ES-I3 (cell line): ENCODE measurements at regions not wholly inside any gene's neighbourhood (a gene's known extent, or its start where the extent isn't known, plus 50 kb on each side); places are given as distances from the start of the nearest gene placed in this dataset.

ENCODE experiments used
- H3K36me3 ChIP-seq: 2 replicates; pipeline ENCODE4 v1.6.1; 2013; ENCODE audit warnings: mild to moderate bottlenecking, low read length, control low read depth, moderate library complexity; ENCODE audit not compliant: insufficient read depth
- H3K4me1 ChIP-seq: 2 replicates; pipeline ENCODE4 v1.6.1; 2013; ENCODE audit warnings: mild to moderate bottlenecking, control low read depth, low read length; ENCODE audit not compliant: insufficient read depth
- H3K9ac ChIP-seq: 2 replicates; pipeline ENCODE4 v1.6.1; 2013; ENCODE audit warnings: low read depth, mild to moderate bottlenecking, low read length, moderate library complexity
- H3K9me3 ChIP-seq: 2 replicates; pipeline ENCODE4 v1.6.1; 2013; ENCODE audit warnings: mild to moderate bottlenecking, low read length, moderate library complexity; ENCODE audit not compliant: control insufficient read depth, insufficient read depth

DNA sequence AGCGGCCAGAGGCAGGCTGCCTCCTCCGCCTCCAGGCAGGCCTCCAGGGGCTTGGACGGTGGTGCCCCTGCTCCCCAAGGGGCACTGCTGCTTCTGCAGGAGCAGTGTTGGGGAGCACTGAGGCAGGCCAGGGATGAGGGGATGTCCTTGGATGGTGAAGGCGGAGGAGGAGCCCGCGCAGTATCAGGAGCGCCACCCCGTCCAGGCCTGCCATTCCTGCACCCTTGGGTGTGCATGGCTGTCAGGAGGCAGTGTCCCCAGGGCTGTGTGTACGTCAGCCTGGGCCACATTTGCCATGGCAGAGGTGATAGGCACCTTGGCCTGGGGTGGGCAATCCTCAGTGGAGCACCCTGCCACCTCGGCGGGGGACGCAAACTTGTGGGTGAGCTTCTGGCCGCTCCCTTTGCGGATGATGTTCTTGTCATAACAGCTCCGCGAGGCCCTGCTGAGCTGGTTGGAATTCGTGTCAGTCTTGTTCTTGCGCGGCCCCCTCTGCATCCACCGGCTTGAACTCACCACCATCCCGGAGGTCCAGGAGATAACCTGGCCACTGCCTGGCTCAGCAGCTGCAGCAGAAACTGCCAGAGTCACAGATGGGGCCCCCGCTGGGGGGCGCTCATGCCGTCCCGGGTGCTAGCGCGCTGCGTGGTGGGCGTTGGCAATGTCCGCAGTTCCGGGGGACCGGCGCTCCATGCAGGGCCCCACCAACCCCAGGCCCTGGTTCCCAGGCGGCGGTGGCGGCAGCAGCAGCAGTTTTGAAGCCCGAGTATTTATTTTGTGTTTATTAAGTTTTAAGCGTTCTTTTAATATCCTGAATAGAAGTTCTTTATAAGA lies 182.3 kb upstream of the ADCY1 start:
- Histone ChIP-seq H3K9ac (no peak overlapping the region), H3K9me3 (no peaks in the 10 kb centered on the region; the same call in 1 of the 2 replicates), H3K36me3 (no peaks in the 10 kb centered on the region), H3K4me1 (no peaks in the 10 kb centered on the region)

DNA sequence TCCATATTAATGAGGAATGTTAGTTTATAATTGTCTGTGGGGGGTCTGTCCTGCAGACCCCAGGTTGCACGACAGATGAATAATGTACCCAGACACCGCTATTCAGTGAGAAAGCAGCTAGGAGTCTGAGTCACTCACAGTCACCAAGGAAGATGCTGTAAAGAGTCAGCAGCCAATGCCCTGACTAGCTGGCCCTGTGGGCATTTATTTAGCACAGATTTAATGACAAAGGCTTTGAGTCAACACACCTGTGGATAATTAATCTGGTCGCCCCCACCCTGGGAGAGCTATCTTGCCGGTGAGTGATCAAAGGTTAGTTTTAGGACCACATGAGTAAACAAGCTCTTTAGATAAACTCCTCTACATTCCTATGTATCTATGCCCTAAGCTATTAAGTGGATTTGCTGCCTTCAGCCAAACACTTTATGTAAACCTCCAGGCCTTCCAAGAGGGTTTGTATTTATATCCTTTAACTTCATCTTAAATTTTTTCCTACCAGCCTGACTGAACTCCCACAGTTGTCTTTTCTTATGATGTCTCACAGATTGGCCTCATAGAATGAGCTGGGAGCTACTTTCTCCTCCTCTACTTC lies 180.0 kb upstream of the ADCY1 start:
- Histone ChIP-seq H3K9ac (no peak overlapping the region), H3K9me3 (no peaks in the 10 kb centered on the region; the same call in 1 of the 2 replicates), H3K36me3 (no peaks in the 10 kb centered on the region), H3K4me1 (no peaks in the 10 kb centered on the region)

DNA sequence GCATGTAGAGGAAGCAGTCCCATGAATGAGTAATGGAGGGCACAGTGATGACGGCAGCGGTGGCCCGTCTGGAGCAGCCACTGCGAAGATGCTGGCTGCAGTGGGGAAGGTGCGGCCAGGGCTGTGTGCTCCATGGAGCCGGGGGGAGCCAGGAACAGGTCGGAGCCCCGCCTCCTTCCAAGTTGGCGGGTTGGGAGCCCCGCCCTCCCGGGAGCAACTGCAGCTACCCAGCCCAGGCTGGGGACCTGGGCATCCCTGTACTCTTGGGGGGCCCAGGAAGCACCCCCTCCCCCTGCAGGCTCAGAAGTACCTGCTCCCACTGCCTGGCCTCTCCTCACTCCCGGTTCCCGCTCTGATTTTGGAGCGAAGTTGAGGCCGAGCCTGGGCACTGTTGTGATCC lies 175.1 kb upstream of the ADCY1 start:
- Histone ChIP-seq H3K9me3 (no peaks in the 10 kb centered on the region; the same call in 1 of the 2 replicates), H3K4me1 (no peaks in the 10 kb centered on the region), H3K36me3 (no peaks in the 10 kb centered on the region), H3K9ac (no peak overlapping the region)

DNA sequence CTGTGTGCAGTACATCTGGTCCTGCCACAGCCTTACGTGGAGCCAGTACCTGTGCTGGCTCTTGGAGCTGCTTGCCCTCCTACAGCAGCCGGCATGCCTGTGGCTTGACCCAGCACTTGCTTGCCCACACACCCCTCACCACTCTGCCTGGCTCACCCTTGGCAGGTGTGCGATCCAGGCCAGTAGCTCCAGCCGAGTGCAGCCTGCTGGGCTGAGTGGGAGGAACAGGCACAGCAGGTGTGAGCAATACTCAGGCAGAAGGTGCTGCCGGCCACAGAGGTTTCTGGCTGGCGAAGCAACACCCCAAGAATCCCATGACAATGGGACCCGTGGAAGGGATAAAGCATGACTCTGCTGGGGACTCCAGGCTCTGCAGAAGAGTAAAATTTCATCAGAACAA lies 173.5 kb upstream of the ADCY1 start:
- H3K4me1 ChIP-seq = no peaks in the 10 kb centered on the region
- H3K9ac ChIP-seq = no peak overlapping the region
- H3K36me3 ChIP-seq = no peaks in the 10 kb centered on the region
- H3K9me3 ChIP-seq = no peaks in the 10 kb centered on the region

DNA sequence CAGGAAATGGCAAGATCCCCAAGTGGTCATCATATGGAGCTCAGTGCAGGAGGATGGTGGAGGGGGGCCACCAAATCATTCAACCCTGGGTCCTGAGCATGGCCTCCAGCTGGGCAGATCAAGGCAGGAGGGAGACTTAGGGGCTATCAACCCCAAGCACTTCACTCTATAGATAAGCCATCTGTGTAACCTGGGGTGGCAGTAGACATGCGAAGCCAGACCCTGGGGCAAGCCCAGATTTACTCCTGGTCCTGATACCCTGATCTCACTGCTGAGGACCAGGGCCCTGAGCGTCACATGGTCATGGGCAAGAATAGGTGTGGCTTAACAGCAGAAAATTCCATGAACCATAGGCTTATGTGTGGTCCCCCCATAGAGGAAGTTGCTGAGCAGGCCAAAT lies 173.0 kb upstream of the ADCY1 start:
- H3K9me3 ChIP-seq = no peaks in the 10 kb centered on the region
- H3K36me3 ChIP-seq = no peaks in the 10 kb centered on the region
- no peaks in the 10 kb centered on the region for H3K4me1 ChIP-seq
- no peak overlapping the region for H3K9ac ChIP-seq

DNA sequence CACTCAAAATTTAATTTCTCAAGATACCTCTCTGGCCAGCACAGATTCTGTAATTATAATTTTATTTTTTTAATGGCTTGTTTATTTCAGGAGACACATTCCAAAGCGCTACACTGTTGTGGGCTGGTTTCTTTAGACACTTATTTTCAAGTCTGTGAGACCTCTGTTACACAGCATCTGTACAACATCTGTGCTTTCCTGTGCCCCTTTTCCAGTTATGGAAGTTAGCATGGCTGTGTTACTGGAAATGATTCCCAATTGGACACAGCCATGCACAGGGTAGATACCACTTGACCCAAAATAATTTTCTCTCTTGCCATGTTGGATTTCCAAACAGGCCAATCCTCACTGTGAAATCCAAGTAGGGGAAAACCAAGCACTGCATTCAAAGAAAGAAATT lies 172.3 kb upstream of the ADCY1 start:
- Histone ChIP-seq H3K9ac (no peak overlapping the region), H3K9me3 (no peaks in the 10 kb centered on the region), H3K36me3 (no peaks in the 10 kb centered on the region), H3K4me1 (no peaks in the 10 kb centered on the region)

DNA sequence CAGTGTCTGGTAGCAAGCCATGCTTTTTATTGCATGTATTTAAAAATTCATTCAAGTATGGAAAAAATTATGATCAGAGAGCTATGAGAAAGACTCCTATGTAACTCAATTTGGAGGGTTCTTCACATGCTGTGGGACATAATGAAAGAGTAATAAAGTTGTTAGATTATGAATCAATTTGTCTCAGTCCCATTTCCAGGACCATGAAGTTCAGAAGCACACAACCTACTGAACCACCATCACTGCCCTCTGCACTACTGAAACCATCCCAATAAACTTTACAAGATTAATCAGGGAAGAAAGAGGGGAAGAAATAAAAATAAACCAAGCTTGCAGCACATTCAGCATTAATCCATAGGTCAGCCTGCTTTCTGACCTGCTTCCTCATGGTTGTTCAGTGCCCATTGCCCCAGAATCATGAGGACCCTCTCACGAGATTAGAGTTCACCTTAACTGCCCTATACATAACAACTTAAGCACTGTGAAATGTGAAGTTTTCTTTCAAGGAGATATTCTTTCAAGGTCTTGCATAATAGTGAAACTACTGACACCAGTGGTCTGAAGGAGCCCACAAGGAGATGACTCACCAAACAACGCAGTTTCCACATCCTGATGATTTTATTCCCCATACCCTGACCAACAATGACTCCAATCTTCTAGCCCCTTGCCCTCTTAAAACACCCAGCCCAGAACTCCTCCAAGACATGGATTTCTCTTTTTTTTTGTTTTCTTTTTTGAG lies 171.5 kb upstream of the ADCY1 start:
- Histone ChIP-seq H3K9me3 (no peaks in the 10 kb centered on the region), H3K4me1 (no peaks in the 10 kb centered on the region), H3K9ac (no peak overlapping the region), H3K36me3 (no peaks in the 10 kb centered on the region)

DNA sequence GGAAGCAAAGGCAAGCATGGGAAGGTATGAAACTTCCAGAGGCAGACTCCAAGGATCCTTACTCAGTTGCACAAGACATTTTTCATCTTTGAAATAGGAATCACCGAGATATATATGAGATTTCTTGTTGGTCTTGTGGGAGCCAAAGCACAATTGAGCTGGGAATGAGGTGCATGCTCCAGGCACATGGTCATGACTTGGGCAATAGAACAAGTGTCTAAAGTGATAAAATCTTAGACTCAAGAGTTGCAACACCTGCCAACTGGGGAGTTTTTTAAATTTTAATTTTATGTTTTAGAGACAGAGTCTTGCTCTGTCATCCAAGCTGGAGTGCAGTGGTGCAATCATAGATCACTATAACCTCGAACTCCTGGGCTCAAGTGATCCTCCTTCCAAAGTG lies 169.5 kb upstream of the ADCY1 start:
- no peak overlapping the region for H3K9ac ChIP-seq
- no peaks in the 10 kb centered on the region for H3K9me3 ChIP-seq
- no peaks in the 10 kb centered on the region for H3K4me1 ChIP-seq
- H3K36me3 ChIP-seq = no peaks in the 10 kb centered on the region

DNA sequence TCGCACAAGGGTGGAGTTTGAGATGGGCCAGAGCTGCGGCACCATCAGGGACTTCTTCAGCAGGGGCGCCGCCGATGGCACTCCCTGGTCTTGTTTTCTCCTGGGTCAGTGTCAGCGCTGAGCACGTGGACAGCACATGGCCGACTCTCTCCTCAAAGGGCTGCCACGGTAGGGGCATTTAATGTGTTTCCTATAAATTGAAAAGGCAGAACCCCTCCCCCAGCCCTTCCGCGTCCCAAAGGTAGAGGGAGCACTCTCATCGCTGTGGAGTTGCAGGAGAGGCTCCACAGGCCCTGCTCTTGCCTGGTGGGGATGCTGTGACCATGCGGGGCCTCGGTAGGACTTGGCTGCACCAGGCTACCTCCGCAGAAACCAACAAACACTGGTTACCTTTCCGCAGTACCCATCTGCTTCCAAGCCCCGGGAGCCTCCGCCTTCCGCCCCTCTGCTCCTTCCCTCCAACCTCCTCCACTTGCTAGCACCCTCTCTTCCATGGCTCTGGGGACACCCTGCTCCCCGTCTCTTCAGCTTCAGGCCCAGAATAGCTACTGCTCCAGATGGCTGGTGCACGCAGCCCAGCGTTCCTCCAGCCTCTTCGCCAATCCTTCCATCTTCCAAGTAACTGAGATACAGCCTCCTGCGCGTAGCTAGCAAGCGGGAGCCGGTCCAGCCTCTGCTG lies 166.3 kb upstream of the ADCY1 start:
- no peaks in the 10 kb centered on the region for H3K4me1 ChIP-seq
- no peaks in the 10 kb centered on the region for H3K36me3 ChIP-seq
- peaks cover 3% of the 10 kb centered on the region; the same call in 1 of the 2 replicates for H3K9me3 ChIP-seq
- H3K9ac ChIP-seq = no peak overlapping the region

DNA sequence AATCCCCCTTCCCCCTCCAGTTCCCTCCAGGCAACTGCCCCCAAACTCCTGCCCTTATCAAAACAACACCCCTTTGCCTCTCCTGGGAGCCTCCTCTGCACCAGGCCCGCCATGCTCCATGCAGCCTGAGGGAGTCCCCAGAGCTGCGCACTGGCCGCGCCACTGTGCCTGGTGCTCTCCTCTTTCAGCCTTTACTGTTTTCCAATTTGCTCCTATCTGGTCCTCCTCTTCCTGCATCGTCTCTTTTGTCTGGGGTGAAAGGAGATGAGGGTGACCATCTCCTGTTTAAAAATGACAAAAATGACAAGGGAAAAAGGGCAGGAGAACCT lies 165.8 kb upstream of the ADCY1 start:
- peaks cover 3% of the 10 kb centered on the region; the same call in 1 of the 2 replicates for H3K9me3 ChIP-seq
- no peak overlapping the region for H3K9ac ChIP-seq
- H3K4me1 ChIP-seq = no peaks in the 10 kb centered on the region
- no peaks in the 10 kb centered on the region for H3K36me3 ChIP-seq

DNA sequence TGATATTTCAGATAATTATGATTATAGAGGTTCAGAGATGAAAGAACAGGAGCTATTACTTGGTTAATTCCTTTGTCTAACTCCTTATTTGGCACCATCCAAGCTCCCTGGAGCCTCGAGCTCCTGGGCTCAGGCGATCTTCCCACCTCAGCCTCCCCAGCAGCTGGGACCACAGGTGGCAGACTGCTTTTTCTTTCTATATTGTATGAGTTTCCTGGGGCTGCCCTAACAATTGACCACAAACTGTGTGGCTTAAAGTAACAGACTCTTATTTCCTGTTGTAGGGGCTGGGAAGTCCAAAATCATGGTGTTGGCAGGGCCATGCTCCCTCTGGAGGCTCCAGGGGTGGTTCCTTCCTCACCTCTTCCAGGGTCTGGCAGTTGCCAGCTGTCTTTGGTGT lies 163.3 kb upstream of the ADCY1 start:
- peaks cover 3% of the 10 kb centered on the region; the same call in 1 of the 2 replicates for H3K9me3 ChIP-seq
- H3K9ac ChIP-seq = no peak overlapping the region
- no peaks in the 10 kb centered on the region for H3K4me1 ChIP-seq
- H3K36me3 ChIP-seq = no peaks in the 10 kb centered on the region

DNA sequence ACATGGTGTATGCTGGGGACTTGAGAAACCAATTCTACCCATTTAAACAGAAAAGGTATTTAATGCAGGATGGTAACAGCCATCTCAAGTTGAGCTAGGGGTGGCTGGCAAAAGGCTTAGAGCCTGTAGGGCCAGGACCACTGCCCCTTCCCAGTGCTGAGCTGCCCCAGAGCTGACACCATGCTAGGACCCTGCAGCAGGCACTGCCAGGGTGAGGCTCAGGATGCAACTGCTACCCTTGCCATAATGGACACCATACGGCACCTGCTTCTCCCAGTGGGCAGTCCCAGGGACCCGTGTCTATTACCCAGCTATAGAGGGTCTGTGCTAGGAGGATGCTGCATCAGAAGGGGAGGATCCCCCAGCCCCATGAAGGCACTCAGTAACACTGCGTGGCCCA lies 160.7 kb upstream of the ADCY1 start:
- H3K9me3 ChIP-seq = peaks cover 3% of the 10 kb centered on the region; the same call in 1 of the 2 replicates
- H3K9ac ChIP-seq = no peak overlapping the region
- no peaks in the 10 kb centered on the region for H3K36me3 ChIP-seq
- no peaks in the 10 kb centered on the region for H3K4me1 ChIP-seq

DNA sequence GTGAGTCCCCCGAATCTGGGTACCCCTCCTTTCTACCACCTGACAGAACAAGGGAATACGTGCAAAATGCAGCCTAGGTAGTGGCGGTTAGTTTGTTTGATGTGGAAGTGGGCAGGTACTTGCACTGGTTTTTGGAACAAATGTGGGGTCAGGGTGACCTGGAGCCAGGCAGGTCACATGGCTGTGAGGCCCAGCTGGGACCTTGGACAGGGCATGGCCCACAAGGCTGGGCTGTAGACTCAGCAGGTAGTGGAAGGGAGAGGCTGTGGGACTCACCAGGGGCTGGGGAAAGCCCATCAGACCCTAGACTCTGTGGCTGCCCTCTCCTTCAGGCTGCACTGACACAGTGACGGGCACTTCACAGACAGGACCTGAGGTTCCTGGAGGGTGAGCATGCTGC lies 159.9 kb upstream of the ADCY1 start:
- H3K9me3 ChIP-seq = peaks cover 3% of the 10 kb centered on the region; the same call in 1 of the 2 replicates
- H3K4me1 ChIP-seq = no peaks in the 10 kb centered on the region
- H3K36me3 ChIP-seq = no peaks in the 10 kb centered on the region
- H3K9ac ChIP-seq = no peak overlapping the region

DNA sequence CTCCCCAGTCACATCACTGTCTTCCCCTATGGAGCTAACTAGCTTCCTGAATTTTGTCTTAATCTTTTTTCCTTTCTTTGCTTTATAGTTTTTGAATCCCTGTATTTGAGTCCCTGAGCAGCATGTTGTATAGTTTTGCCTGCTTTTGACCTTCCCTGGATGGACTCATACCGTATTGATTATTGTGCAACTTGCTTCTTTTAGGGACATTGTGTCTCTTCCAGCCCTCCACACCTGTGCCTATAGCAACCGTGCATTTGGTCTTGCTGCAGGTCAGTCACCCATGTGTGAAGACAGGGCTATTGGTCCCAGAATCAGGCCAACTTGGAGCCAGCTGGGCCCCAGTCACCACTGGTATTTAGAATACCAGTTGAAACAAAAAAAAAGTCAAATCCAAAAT lies 158.9 kb upstream of the ADCY1 start:
- H3K36me3 ChIP-seq = no peaks in the 10 kb centered on the region

More for the DNA sequence above, 158.9 kb upstream of the ADCY1 start:
- Histone ChIP-seq H3K9me3 (peaks cover 3% of the 10 kb centered on the region; the same call in 1 of the 2 replicates), H3K9ac (no peak overlapping the region), H3K4me1 (no peaks in the 10 kb centered on the region)
